ENCODE measurements at regions not wholly inside any gene's neighbourhood (a gene's known extent, or its start where the extent isn't known, plus 50 kb on each side); places are given as distances from the start of the nearest gene placed in this dataset.

DNA sequence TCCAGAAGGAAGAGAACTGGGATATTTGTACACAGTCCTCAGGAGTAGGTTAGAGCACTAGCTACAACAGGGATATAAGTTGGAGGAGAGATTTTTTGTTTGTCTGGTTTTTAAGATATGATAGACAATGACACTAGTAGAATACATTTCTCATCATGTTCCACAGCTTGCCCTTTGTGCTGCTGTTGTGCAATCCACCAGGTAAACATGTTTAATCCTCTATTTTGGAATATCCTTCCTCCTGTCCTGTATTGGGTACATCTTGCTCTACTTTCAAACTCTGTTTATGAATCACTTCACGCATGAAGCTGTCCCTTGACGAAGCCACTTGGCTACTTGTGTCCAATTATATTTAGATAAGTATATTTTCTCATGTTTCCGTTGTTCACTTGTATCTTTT lies 153.6 kb upstream of the TENT5A start:
- Mint-ChIP-seq H3K27me3 (ENCODE audit: low read depth) (no peaks in the 10 kb centered on the region), H3K4me1 (ENCODE audit: low read depth) (no peaks in the 10 kb centered on the region), H3K36me3 (ENCODE audit: low read depth) (no peaks in the 10 kb centered on the region), H3K9me3 (peaks cover 2% of the 10 kb centered on the region), H3K27ac (no peak overlapping the region), H3K4me3 (no peak overlapping the region)
- DNase-seq: no peak
- intact Hi-C loops (cut with micrococcal nuclease): no loop called here
- CTCF ChIA-PET: no interaction called here

- Mint-ChIP-seq H3K9me3 (peaks cover 2% of the 10 kb centered on the region), H3K4me1 (ENCODE audit: low read depth) (no peaks in the 10 kb centered on the region), H3K27me3 (ENCODE audit: low read depth) (no peaks in the 10 kb centered on the region), H3K4me3 (no peak overlapping the region), H3K36me3 (ENCODE audit: low read depth) (no peaks in the 10 kb centered on the region), H3K27ac (no peak overlapping the region)
- CTCF ChIA-PET: no interaction called here
- DNase-seq: no peak
- intact Hi-C loops (cut with micrococcal nuclease): no loop called here
Measured at GRCh38 chr6:81901551-81901966, 149.1 kb upstream of the TENT5A start.

DNA sequence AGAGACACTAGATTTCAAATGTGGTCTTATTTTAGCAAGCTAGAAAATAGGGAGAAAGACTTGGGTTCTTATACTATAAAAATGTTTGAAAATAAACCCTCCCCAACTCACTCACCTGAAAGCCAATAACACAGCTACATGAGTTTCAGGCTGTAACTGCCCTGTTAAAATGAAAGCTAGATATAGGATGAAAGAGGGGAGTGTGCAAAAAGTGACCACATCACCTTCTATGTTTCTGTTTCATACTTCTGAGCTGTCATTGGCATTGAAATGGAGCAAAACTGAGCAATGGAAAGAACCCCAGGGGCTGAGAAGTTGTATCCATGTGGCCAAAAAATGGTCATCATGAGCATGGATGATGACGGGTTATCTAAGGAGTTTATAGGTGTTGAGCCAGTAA lies 148.1 kb upstream of the TENT5A start:
- Mint-ChIP-seq H3K36me3 (ENCODE audit: low read depth) (no peaks in the 10 kb centered on the region), H3K4me3 (no peak overlapping the region), H3K27ac (no peak overlapping the region), H3K4me1 (ENCODE audit: low read depth) (no peaks in the 10 kb centered on the region), H3K27me3 (ENCODE audit: low read depth) (no peaks in the 10 kb centered on the region), H3K9me3 (no peaks in the 10 kb centered on the region)
- CTCF ChIA-PET: no interaction called here
- DNase-seq: no peak
- intact Hi-C loops (cut with micrococcal nuclease): no loop called here

GRCh38 chr6:81897793-81898192 lies 145.3 kb upstream of the TENT5A start:
- no peaks in the 10 kb centered on the region for H3K36me3 Mint-ChIP-seq (ENCODE audit: low read depth)
- no peak overlapping the region for H3K4me3 Mint-ChIP-seq
- CTCF ChIA-PET: no interaction called here
- no peak overlapping the region for H3K27ac Mint-ChIP-seq
- DNase-seq: no peak
- H3K4me1 Mint-ChIP-seq (ENCODE audit: low read depth): no peaks in the 10 kb centered on the region
- no peaks in the 10 kb centered on the region for H3K27me3 Mint-ChIP-seq (ENCODE audit: low read depth)
- intact Hi-C loops (cut with micrococcal nuclease): no loop called here
- no peaks in the 10 kb centered on the region for H3K9me3 Mint-ChIP-seq

DNA sequence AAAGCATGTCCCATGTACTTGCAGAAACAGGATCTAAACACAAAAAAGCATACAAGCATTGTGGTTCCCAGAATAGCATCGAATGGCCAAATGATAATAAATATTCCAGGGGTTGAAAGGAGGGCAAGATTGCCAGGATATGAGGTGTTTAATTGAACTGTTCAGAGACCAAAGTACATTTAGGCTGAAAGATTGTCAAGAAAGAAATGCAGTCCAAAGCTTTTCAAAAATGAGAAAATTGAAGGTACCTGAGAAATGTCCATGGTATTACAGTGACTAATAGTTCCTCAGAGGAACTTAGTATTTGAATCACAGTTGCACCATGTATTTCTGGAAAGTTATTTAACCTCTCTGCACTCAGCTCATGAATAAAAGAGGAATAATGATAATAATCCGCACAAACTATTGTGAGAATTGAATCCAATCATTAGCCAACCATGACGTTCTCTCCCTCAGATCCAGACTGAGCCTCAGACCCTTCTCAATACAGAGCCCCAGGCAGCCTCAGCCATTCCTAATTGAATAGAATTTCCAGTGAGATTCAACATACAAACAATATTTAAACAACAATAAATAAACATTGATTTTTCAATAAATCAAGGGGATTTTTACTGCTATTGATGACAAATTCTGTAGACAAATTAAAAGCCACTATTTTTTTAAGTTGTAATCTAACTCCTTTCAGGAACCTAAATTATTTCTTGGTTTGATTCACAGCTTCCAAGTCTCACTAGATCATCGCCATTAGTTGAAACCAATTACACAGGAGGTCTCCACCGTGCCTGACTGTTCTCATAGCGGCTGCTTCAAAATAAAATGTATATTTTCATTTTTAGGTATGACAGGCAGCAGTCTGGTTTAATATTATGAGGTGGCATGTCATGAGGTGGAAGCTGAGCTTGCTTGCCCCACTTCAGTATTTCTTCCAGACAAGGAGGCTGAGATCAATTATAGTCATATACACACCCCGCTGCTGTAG lies 144.3 kb upstream of the TENT5A start:
- H3K36me3 Mint-ChIP-seq (ENCODE audit: low read depth): no peaks in the 10 kb centered on the region
- no peaks in the 10 kb centered on the region for H3K4me1 Mint-ChIP-seq (ENCODE audit: low read depth)
- H3K4me3 Mint-ChIP-seq: no peak overlapping the region
- intact Hi-C loops (cut with micrococcal nuclease): no loop called here
- H3K27me3 Mint-ChIP-seq (ENCODE audit: low read depth): no peaks in the 10 kb centered on the region
- DNase-seq: no peak
- no peaks in the 10 kb centered on the region for H3K9me3 Mint-ChIP-seq
- no peak overlapping the region for H3K27ac Mint-ChIP-seq
- CTCF ChIA-PET: no interaction called here

DNA sequence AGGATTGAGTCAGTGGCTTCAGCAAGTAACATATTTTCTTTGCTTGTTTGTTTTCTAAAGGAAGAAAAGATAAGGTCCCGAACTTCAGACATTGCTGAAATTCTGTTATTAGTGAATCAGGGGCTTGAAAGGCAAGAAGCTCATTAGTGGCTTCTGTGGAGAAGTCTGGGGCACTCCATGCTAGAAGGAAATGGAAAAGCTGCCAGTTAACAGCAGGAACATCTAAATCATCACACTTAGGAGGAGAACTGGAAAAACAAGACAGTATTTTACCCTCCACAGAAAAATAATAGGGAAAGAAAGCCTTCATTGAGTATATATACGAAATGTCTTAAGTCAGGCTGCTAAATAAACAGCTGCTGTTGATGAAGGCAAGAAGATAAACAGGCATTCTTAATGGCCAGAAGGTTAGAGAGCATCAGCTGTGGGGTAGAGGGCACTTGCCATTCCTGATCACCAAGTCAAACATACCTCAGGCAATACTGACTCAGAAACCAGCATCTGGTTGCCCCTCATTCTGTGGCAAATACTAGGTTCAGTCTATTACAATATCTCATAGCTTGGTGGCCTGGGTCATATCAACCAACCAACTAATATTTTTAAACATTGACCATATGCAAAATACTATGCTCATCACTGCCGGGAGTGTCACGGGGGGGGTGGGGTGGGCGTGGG lies 143.2 kb upstream of the TENT5A start:
- no peak overlapping the region for H3K27ac Mint-ChIP-seq
- DNase-seq: no peak
- no peaks in the 10 kb centered on the region for H3K27me3 Mint-ChIP-seq (ENCODE audit: low read depth)
- H3K9me3 Mint-ChIP-seq: no peaks in the 10 kb centered on the region
- intact Hi-C loops (cut with micrococcal nuclease): no loop called here
- no peaks in the 10 kb centered on the region for H3K4me1 Mint-ChIP-seq (ENCODE audit: low read depth)
- no peak overlapping the region for H3K4me3 Mint-ChIP-seq
- no peaks in the 10 kb centered on the region for H3K36me3 Mint-ChIP-seq (ENCODE audit: low read depth)
- CTCF ChIA-PET: no interaction called here

DNA sequence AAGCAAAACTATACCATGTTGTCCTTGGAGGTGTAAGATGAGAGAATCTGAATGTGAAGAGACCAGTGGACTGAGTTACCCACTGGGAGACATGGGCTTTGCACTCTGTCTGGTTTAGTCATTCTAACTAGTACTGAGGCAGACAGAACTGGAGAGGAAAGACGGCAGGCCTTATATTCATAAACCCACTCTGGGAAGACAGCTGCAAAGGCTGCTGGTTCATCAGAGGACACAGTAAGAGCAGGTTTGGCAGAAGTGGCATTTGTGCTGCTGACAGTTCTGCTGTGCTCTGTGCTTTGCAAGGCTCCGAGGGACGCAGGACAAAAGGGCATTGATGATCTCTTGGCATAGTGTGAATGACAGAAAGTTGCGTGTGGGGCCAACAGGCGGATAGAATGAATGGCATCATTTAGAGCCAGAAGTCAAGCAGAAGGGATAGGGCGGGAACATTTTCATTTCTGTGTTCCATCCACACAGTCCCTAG lies 142.3 kb upstream of the TENT5A start:
- intact Hi-C loops (cut with micrococcal nuclease): no loop called here
- DNase-seq: no peak
- no peak overlapping the region for H3K27ac Mint-ChIP-seq
- no peaks in the 10 kb centered on the region for H3K27me3 Mint-ChIP-seq (ENCODE audit: low read depth)
- no peaks in the 10 kb centered on the region for H3K36me3 Mint-ChIP-seq (ENCODE audit: low read depth)
- CTCF ChIA-PET: no interaction called here
- no peak overlapping the region for H3K4me3 Mint-ChIP-seq
- no peaks in the 10 kb centered on the region for H3K4me1 Mint-ChIP-seq (ENCODE audit: low read depth)
- H3K9me3 Mint-ChIP-seq: no peaks in the 10 kb centered on the region

DNA sequence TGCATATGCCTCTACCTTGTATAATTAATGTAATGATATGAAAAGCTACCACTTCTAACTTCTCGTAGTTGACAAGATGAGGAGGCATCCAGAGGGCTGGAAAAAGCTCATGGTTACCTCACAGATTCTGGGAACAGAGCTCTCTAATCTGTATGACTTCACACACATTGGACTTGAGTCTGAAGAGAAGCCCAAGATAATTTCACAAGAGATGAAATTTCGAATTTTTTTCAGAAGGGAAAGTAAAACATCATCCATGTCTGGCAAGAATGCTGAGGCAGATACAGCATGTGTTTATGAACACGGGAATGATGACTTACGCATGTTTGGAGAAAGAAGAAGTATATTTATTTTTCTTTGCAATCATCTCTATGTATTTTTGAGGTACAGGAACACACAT lies 141.8 kb upstream of the TENT5A start:
- Mint-ChIP-seq H3K4me3 (no peak overlapping the region), H3K36me3 (ENCODE audit: low read depth) (no peaks in the 10 kb centered on the region), H3K4me1 (ENCODE audit: low read depth) (no peaks in the 10 kb centered on the region), H3K27me3 (ENCODE audit: low read depth) (no peaks in the 10 kb centered on the region), H3K27ac (no peak overlapping the region), H3K9me3 (no peaks in the 10 kb centered on the region)
- DNase-seq: no peak
- CTCF ChIA-PET: no interaction called here
- intact Hi-C loops (cut with micrococcal nuclease): no loop called here

DNA sequence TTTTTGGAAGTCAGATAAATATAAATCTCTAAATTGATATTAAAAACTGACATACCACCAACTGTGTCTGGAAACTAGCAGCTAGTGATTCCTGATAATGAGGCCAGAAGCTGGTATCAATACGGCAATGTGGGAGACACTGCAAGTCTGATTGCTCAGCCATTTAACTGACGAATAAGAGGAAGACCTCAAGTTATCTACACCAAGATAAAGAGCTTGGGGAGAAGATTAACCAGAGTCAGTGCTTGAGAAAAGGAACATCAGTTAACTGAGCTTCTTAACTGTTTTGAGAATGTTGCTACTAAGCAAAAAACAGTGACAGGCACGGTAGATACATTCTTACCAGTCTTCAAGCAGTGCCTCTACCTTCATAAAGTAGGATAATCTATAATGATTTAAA lies 140.4 kb upstream of the TENT5A start:
- intact Hi-C loops (cut with micrococcal nuclease): no loop called here
- no peak for DNase-seq
- Mint-ChIP-seq H3K9me3 (no peaks in the 10 kb centered on the region), H3K4me3 (no peak overlapping the region), H3K27ac (no peak overlapping the region), H3K4me1 (ENCODE audit: low read depth) (no peaks in the 10 kb centered on the region), H3K27me3 (ENCODE audit: low read depth) (no peaks in the 10 kb centered on the region), H3K36me3 (ENCODE audit: low read depth) (no peaks in the 10 kb centered on the region)
- CTCF ChIA-PET: no interaction called here

GRCh38 chr6:81891874-81892273 lies 139.4 kb upstream of the TENT5A start:
- H3K9me3 Mint-ChIP-seq: no peaks in the 10 kb centered on the region
- intact Hi-C loops (cut with micrococcal nuclease): no loop called here
- no peaks in the 10 kb centered on the region for H3K27me3 Mint-ChIP-seq (ENCODE audit: low read depth)
- no peak overlapping the region for H3K27ac Mint-ChIP-seq
- CTCF ChIA-PET: no interaction called here
- no peaks in the 10 kb centered on the region for H3K36me3 Mint-ChIP-seq (ENCODE audit: low read depth)
- H3K4me1 Mint-ChIP-seq (ENCODE audit: low read depth): no peaks in the 10 kb centered on the region
- DNase-seq: no peak
- H3K4me3 Mint-ChIP-seq: no peak overlapping the region

- intact Hi-C loops (cut with micrococcal nuclease): no loop called here
- DNase-seq: no peak
- CTCF ChIA-PET: no interaction called here
- Mint-ChIP-seq H3K27ac (no peak overlapping the region), H3K4me3 (no peak overlapping the region), H3K4me1 (ENCODE audit: low read depth) (no peaks in the 10 kb centered on the region), H3K9me3 (no peaks in the 10 kb centered on the region), H3K36me3 (ENCODE audit: low read depth) (no peaks in the 10 kb centered on the region), H3K27me3 (ENCODE audit: low read depth) (no peaks in the 10 kb centered on the region)
Measured at GRCh38 chr6:81890846-81891245, 138.4 kb upstream of the TENT5A start.

- Mint-ChIP-seq H3K4me3 (no peak overlapping the region), H3K9me3 (peaks cover 2% of the 10 kb centered on the region), H3K36me3 (ENCODE audit: low read depth) (no peaks in the 10 kb centered on the region), H3K27me3 (ENCODE audit: low read depth) (no peaks in the 10 kb centered on the region), H3K27ac (no peak overlapping the region), H3K4me1 (ENCODE audit: low read depth) (no peaks in the 10 kb centered on the region)
- CTCF ChIA-PET: no interaction called here
- intact Hi-C loops (cut with micrococcal nuclease): no loop called here
- no peak for DNase-seq
Measured at GRCh38 chr6:81889377-81890053, 137.0 kb upstream of the TENT5A start.
